ENCODE measurements at regions not wholly inside any gene's neighbourhood (a gene's known extent, or its start where the extent isn't known, plus 50 kb on each side); places are given as distances from the start of the nearest gene placed in this dataset.
A peak's percentile ranks its signal among the peaks of the same experiment; 100 is the strongest.

DNA sequence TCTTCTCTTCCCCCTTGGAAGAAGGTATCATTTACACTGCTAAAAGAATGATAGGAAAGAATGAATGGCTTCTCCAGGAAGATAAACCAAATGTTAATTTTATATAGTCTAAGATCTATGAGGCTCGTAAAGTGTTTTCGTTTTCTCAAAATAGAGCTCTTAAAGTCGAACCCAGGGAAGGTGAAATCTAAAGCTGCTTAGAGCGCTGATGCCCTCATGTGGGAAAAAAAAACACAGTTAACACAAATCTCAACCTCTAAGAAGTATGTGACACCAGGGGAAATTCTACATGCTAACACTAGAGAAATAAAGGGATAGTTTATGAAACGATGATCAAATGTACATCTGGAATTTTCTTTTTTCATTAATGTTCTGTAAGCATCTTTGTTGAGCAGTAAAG lies 257.9 kb downstream of the RASEF start:
- Histone ChIP-seq H3K27me3 (ENCODE audit: control insufficient read depth, insufficient read depth, low read length, poor library complexity, severe bottlenecking) (no peaks in the 10 kb centered on the region), H3K9ac (ENCODE audit: extremely low read depth, low read length, poor library complexity, severe bottlenecking) (no peak overlapping the region), H3K4me3 (ENCODE audit: low read length) (no peak overlapping the region), H3K9me3 (ENCODE audit: control insufficient read depth, low read length) (peaks cover 18% of the 10 kb centered on the region), H3K36me3 (ENCODE audit: control insufficient read depth, insufficient read depth, low read length) (no peaks in the 10 kb centered on the region), H3K27ac (ENCODE audit: low read depth, low read length) (no peak overlapping the region), H3K4me1 (ENCODE audit: control insufficient read depth, insufficient read depth, low read length) (peaks cover 3% of the 10 kb centered on the region)
- H3K27me3 Mint-ChIP-seq (ENCODE audit: insufficient read depth): peaks cover 1% of the 10 kb centered on the region
- 80% methylated on average over 5 of the region's 5 CpGs; no CpG with 5 or more reads in 1 of the 2 experiments for WGBS, 2 experiments (ENCODE audit: insufficient coverage in 1 of 2, insufficient read length in 1 of 2)
- H3K4me3 Mint-ChIP-seq: no peak overlapping the region
- H3K27ac Mint-ChIP-seq: no peak overlapping the region
- TF ChIP-seq CTCF (conservative IDR thresholded peaks at IDR 0.05): peak; percentile 48
- DNase-seq: no peak
- peaks cover 15% of the 10 kb centered on the region for H3K4me1 Mint-ChIP-seq
- peaks cover 10% of the 10 kb centered on the region for H3K9me3 Mint-ChIP-seq
- H3K36me3 Mint-ChIP-seq (ENCODE audit: low read depth): peaks cover 19% of the 10 kb centered on the region

GRCh38 chr9:82808478-82808877 lies 254.5 kb downstream of the RASEF start:
- 93% methylated on average over 2 of the region's 2 CpGs; no CpG with 5 or more reads in 1 of the 2 experiments for WGBS, 2 experiments (ENCODE audit: insufficient coverage in 1 of 2, insufficient read length in 1 of 2)
- Mint-ChIP-seq H3K36me3 (ENCODE audit: low read depth) (peaks cover 7% of the 10 kb centered on the region), H3K4me3 (no peak overlapping the region), H3K27me3 (ENCODE audit: insufficient read depth) (no peaks in the 10 kb centered on the region), H3K9me3 (peaks cover 3% of the 10 kb centered on the region), H3K4me1 (peaks cover 15% of the 10 kb centered on the region), H3K27ac (peak overlapping the region; percentile 15)
- peak; percentile 50 for DNase-seq
- Histone ChIP-seq H3K4me3 (ENCODE audit: low read length) (no peak overlapping the region), H3K27me3 (ENCODE audit: control insufficient read depth, insufficient read depth, low read length, poor library complexity, severe bottlenecking) (no peaks in the 10 kb centered on the region), H3K27ac (ENCODE audit: low read depth, low read length) (no peak overlapping the region), H3K9me3 (ENCODE audit: control insufficient read depth, low read length) (peaks cover 7% of the 10 kb centered on the region), H3K36me3 (ENCODE audit: control insufficient read depth, insufficient read depth, low read length) (no peaks in the 10 kb centered on the region), H3K9ac (ENCODE audit: extremely low read depth, low read length, poor library complexity, severe bottlenecking) (no peak overlapping the region), H3K4me1 (ENCODE audit: control insufficient read depth, insufficient read depth, low read length) (peaks cover 3% of the 10 kb centered on the region)
- no peak for TF ChIP-seq CTCF (conservative IDR thresholded peaks at IDR 0.05)

DNA sequence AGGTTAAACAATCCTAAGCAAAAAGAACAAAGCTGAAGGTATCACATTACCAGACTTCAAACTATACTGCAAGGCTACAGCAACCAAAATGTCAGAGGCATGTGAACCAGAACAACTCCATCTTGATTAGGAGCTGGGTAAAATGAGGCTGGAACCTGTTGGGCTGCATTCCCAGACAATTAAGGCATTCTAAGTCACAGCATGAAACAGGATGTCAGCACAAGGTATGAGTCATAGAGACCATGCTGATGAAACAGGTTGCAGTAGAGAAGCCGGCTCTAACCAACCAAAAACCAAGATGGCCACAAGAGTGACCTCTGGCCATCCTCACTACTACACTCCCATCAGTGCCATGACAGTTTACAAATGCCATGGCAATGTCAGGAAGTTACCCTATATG lies 252.0 kb downstream of the RASEF start:
- no peak for TF ChIP-seq CTCF (conservative IDR thresholded peaks at IDR 0.05)
- no peaks in the 10 kb centered on the region for H3K36me3 ChIP-seq (ENCODE audit: control insufficient read depth, insufficient read depth, low read length)
- Mint-ChIP-seq H3K27me3 (ENCODE audit: insufficient read depth) (no peaks in the 10 kb centered on the region), H3K36me3 (ENCODE audit: low read depth) (no peaks in the 10 kb centered on the region), H3K27ac (peak overlapping the region; percentile 90), H3K4me3 (no peak overlapping the region), H3K9me3 (no peaks in the 10 kb centered on the region), H3K4me1 (peaks cover 19% of the 10 kb centered on the region)
- 91% methylated on average over 1 of the region's 1 CpG; no CpG with 5 or more reads in 1 of the 2 experiments for WGBS, 2 experiments (ENCODE audit: insufficient coverage in 1 of 2, insufficient read length in 1 of 2)
- peaks cover 7% of the 10 kb centered on the region for H3K4me1 ChIP-seq (ENCODE audit: control insufficient read depth, insufficient read depth, low read length)
- H3K27ac ChIP-seq (ENCODE audit: low read depth, low read length): no peak overlapping the region
- H3K9me3 ChIP-seq (ENCODE audit: control insufficient read depth, low read length): no peaks in the 10 kb centered on the region
- H3K4me3 ChIP-seq (ENCODE audit: low read length): no peak overlapping the region
- no peak overlapping the region for H3K9ac ChIP-seq (ENCODE audit: extremely low read depth, low read length, poor library complexity, severe bottlenecking)
- DNase-seq: peak; percentile 82
- H3K27me3 ChIP-seq (ENCODE audit: control insufficient read depth, insufficient read depth, low read length, poor library complexity, severe bottlenecking): no peaks in the 10 kb centered on the region
